Parathyroid adenoma (tissue), 2 donors: ENCODE measurements at regions not wholly inside any gene's neighbourhood (a gene's known extent, or its start where the extent isn't known, plus 50 kb on each side); places are given as distances from the start of the nearest gene placed in this dataset.
A peak's percentile ranks its signal among the peaks of the same experiment; 100 is the strongest.

ENCODE experiments used
- H2AFZ ChIP-seq: fragments of 300-600 bp; sonication (generic); one replicate; pipeline ENCODE4 v1.7.0; 2017; ENCODE audit warnings: antibody characterized with exemption, mild to moderate bottlenecking
- H3K27ac ChIP-seq: fragments of 300-600 bp; sonication (generic); one replicate; pipeline ENCODE4 v1.7.0; 2017
- H3K27me3 ChIP-seq: fragments of 300-600 bp; sonication (generic); one replicate; pipeline ENCODE4 v1.7.0; 2017; ENCODE audit warnings: low read length; ENCODE audit not compliant: control insufficient read depth, insufficient read depth
- H3K36me3 ChIP-seq: fragments of 300-600 bp; sonication (generic); one replicate; pipeline ENCODE4 v1.7.0; 2017; ENCODE audit warnings: low read length; ENCODE audit not compliant: control insufficient read depth, insufficient read depth
- H3K4me1 ChIP-seq: fragments of 300-600 bp; sonication (generic); one replicate; pipeline ENCODE4 v1.7.0; 2017; ENCODE audit warnings: control low read depth
- H3K4me2 ChIP-seq: fragments of 300-600 bp; sonication (generic); one replicate; pipeline ENCODE4 v1.7.0; 2017; ENCODE audit warnings: low read length
- H3K4me3 ChIP-seq: fragments of 300-600 bp; sonication (generic); one replicate; pipeline ENCODE4 v1.7.0; 2017; ENCODE audit warnings: low read depth, low read length
- H3K79me2 ChIP-seq: fragments of 300-600 bp; sonication (generic); one replicate; pipeline ENCODE4 v1.7.0; 2017; ENCODE audit warnings: control low read depth
- H3K9ac ChIP-seq: fragments of 300-600 bp; sonication (generic); one replicate; pipeline ENCODE4 v1.7.0; 2017; ENCODE audit warnings: mild to moderate bottlenecking
- H3K9me3 ChIP-seq: fragments of 300-600 bp; sonication (generic); one replicate; pipeline ENCODE4 v1.7.0; 2017; ENCODE audit warnings: low read length; ENCODE audit not compliant: control insufficient read depth
- TF ChIP-seq, protein P1 (sequence below): fragments of 300-600 bp; sonication (generic); IDR thresholded peaks from one replicate; pipeline ENCODE4 v1.7.0; 2017; ENCODE audit warnings: antibody characterized with exemption, mild to moderate bottlenecking
- donor health status: primary hyperparathyroidism.

DNA sequence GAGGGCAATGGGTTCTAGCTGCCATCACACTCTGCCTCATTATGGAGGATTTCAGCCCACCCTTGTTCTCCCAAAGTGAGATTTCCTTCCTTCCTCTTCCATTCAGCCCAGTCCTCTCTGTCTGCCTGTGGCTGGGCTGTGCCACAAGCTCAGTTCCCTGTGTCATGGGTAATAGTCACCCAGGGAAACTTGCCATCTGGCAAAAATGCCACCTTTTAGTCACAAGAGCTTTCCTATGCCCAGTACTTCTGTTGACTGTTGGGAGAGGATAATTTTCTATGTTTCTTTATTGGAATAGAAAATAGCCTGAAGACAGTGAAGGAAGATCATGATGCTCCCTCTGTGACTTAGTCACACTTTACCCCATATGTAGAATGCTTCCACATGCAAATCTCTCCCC, 71.4 kb downstream of the TLR4 start:
- no peak overlapping the region for H3K27ac ChIP-seq
- no peaks in the 10 kb centered on the region for H3K9me3 ChIP-seq

DNA sequence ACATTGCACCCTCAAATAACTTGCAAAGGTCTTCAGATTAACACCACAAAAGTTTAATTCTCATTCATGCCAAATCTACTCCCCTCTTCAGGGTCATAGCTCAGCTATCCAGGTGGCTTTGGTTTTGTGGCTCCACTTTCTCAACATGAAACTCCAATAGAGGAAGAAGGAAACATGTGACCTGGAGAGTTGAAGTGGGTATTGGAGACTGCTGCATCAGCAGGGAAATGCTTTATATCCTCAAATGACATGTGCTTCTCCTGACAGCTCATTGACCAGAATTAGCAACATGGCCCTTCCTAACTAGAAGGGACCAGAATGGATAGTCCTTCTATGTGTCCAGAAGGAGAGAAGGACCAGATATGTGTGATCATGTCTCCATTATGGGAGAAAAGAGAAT, 73.6 kb downstream of the TLR4 start:
- TF ChIP-seq, protein P1, sequence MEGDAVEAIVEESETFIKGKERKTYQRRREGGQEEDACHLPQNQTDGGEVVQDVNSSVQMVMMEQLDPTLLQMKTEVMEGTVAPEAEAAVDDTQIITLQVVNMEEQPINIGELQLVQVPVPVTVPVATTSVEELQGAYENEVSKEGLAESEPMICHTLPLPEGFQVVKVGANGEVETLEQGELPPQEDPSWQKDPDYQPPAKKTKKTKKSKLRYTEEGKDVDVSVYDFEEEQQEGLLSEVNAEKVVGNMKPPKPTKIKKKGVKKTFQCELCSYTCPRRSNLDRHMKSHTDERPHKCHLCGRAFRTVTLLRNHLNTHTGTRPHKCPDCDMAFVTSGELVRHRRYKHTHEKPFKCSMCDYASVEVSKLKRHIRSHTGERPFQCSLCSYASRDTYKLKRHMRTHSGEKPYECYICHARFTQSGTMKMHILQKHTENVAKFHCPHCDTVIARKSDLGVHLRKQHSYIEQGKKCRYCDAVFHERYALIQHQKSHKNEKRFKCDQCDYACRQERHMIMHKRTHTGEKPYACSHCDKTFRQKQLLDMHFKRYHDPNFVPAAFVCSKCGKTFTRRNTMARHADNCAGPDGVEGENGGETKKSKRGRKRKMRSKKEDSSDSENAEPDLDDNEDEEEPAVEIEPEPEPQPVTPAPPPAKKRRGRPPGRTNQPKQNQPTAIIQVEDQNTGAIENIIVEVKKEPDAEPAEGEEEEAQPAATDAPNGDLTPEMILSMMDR, result no peak

More for the DNA sequence above, 71.4 kb downstream of the TLR4 start:
- Histone ChIP-seq H3K79me2 (no peaks in the 10 kb centered on the region), H3K4me2 (no peak overlapping the region), H3K4me3 (no peak overlapping the region), H3K36me3 (no peaks in the 10 kb centered on the region), H2AFZ (no peak overlapping the region), H3K4me1 (no peaks in the 10 kb centered on the region), H3K9ac (no peak overlapping the region), H3K27me3 (no peaks in the 10 kb centered on the region)
- TF ChIP-seq, protein P1, result no peak

DNA sequence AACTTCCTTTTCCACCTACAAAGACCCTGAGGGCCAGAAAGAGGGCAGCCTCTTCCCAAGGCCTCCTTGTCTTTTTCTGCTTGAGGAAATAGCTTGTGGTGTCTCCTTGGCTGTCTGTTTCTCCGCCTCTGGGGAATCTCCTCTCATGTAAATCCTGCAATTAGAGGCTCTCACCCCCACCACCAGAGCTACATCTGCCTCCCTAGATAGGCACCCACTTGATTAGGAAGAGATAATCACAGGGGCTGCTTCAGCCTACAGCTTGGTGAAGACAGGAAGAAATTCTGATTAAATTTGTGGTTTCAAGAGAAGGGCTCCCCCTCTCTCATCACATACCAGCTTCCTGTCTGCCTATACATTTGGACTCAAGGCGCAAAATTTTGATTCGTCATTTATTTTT, 75.6 kb downstream of the TLR4 start:
- Histone ChIP-seq H3K9me3 (no peaks in the 10 kb centered on the region), H3K4me1 (no peaks in the 10 kb centered on the region)
- TF ChIP-seq, protein P1, result no peak

More for the DNA sequence above, 73.6 kb downstream of the TLR4 start:
- no peak overlapping the region for H3K27ac ChIP-seq
- no peaks in the 10 kb centered on the region for H3K9me3 ChIP-seq
- no peaks in the 10 kb centered on the region for H3K79me2 ChIP-seq
- no peak overlapping the region for H3K9ac ChIP-seq
- H3K36me3 ChIP-seq, result no peaks in the 10 kb centered on the region
- H3K4me3 ChIP-seq, result no peak overlapping the region
- H3K4me1 ChIP-seq, result no peaks in the 10 kb centered on the region
- no peak overlapping the region for H3K4me2 ChIP-seq
- H2AFZ ChIP-seq, result no peak overlapping the region
- no peaks in the 10 kb centered on the region for H3K27me3 ChIP-seq

DNA sequence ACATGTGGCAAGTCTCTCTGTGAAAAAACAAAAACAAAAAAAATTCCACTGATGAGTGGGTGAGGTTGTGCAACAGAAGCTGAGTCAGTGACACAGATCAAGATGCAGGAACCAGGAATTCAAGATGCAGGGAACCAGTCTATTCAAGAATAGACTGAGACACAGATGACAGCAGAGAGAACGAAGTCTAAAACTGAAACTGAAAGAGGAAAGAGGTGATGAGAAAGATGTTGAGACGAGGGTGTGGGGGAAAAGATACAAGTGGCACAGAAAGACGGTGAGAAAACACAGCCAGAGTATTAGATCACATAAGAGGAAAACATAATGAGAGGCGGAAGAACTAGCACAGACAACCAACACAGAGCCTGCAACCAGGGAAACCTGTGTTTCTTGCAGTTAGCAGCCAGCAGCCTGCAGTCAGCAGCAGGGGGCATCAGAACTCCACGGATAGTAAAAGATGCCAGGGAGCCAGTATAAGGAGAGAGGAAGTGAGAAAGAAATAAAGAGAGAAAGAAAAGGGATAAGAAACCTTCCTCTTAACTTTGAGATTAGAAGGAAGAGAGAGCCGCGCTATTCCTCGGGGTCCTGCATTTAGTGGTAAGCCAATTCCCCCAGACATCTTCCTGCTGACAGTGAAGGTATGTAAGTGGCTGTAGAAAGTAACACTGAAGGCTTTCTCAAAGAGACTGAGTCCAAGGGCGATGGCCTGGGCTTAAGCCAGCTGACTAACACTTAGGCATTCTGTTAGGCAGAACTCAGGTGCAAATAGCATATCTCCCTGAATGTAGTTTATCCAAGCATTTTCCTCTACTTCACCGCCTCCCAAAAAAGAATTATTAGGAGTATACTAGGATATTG, 79.0 kb downstream of the TLR4 start:
- H3K27ac ChIP-seq, result no peak overlapping the region
- no peaks in the 10 kb centered on the region for H3K4me1 ChIP-seq
- no peaks in the 10 kb centered on the region for H3K9me3 ChIP-seq
- no peaks in the 10 kb centered on the region for H3K27me3 ChIP-seq
- TF ChIP-seq, protein P1, result peak; percentile 35
- H3K4me2 ChIP-seq, result peak overlapping the region; percentile 70
- no peaks in the 10 kb centered on the region for H3K79me2 ChIP-seq
- H3K9ac ChIP-seq, result no peak overlapping the region
- peak overlapping the region; percentile 69 for H2AFZ ChIP-seq
- H3K4me3 ChIP-seq, result peak overlapping the region; percentile 60
- H3K36me3 ChIP-seq, result no peaks in the 10 kb centered on the region

More for the DNA sequence above, 75.6 kb downstream of the TLR4 start:
- Histone ChIP-seq H3K27me3 (no peaks in the 10 kb centered on the region), H3K4me2 (no peak overlapping the region), H3K27ac (no peak overlapping the region), H3K4me3 (no peak overlapping the region), H2AFZ (no peak overlapping the region), H3K36me3 (no peaks in the 10 kb centered on the region), H3K9ac (no peak overlapping the region), H3K79me2 (no peaks in the 10 kb centered on the region)

DNA sequence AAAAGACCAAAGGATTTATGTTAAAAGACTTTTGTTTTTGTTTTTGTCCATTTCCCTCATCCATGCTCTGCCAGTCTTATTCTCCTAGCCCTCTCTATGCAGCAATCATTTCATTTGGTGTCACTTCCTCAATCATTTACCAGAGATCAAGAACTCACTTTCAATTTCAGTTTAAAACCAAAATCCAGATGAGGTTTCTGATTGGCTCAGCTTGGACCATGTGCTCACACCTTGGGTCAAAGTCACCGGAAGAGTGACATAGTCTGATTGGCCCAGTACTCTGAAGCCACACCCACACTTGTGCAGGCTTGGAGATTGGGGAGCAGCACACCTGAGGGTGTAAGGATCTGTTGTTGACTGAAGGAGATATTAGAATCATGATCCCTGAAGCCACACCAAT, 79.6 kb downstream of the TLR4 start:
- Histone ChIP-seq H3K9ac (no peak overlapping the region), H3K27me3 (no peaks in the 10 kb centered on the region), H2AFZ (no peak overlapping the region), H3K4me2 (no peak overlapping the region), H3K9me3 (no peaks in the 10 kb centered on the region), H3K4me1 (no peaks in the 10 kb centered on the region), H3K36me3 (no peaks in the 10 kb centered on the region), H3K79me2 (no peaks in the 10 kb centered on the region), H3K4me3 (no peak overlapping the region), H3K27ac (no peak overlapping the region)
- TF ChIP-seq, protein P1, result no peak
